ENCODE measurements at regions not wholly inside any gene's neighbourhood (a gene's known extent, or its start where the extent isn't known, plus 50 kb on each side); places are given as distances from the start of the nearest gene placed in this dataset.

DNA sequence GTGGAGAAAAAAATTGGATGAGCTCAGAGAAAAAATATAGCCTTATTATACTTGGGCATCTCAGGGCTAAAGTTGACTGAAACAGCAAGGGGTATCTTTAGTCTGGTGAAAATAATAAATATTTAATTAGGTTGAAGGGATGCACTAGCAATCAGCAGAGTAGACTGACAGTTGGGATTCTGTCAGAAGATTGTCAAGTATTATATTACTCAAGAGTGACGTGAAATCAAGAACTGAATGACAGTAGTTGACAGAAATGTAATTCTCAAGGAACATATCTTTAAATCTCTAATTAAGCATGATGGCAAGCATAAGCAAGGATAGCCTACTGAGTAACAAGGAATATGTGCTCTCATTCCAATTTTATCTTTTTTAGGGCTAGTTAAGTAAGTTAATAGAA, 1301.1 kb downstream of the DSC3 start:
- TF ChIP-seq MYC (IDR thresholded peaks at IDR 0.05; ENCODE audit: borderline replicate concordance, low read length): no peak
- no peak for TF ChIP-seq CEBPB (IDR thresholded peaks at IDR 0.05)
- TF ChIP-seq CBX8 (IDR thresholded peaks at IDR 0.05): no peak
- no peak for TF ChIP-seq NR3C1 (IDR thresholded peaks at IDR 0.05)
- no peak for TF ChIP-seq HEYL (CRISPR knock-in tag; IDR thresholded peaks at IDR 0.05)
- no peak for TF ChIP-seq FOSL2 (IDR thresholded peaks at IDR 0.05)
- no peak for TF ChIP-seq FOSL2 (CRISPR knock-in tag; IDR thresholded peaks at IDR 0.05)
- TF ChIP-seq EHF (CRISPR knock-in tag; IDR thresholded peaks at IDR 0.05): no peak
- no peak for TF ChIP-seq CBX2 (IDR thresholded peaks at IDR 0.05; ENCODE audit: borderline replicate concordance, low read depth)
- Histone ChIP-seq H3K27ac (no peak overlapping the region), H3K4me2 (no peak overlapping the region), H3K9me3 (no peaks in the 10 kb centered on the region), H3K4me1 (no peaks in the 10 kb centered on the region), H3K4me3 (no peak overlapping the region)
- FAIRE-seq (no peak), DNase-seq (ENCODE audit: low read depth in 1 of 2, low spot score in 1 of 2) (no peak), ATAC-seq (no peak)
- ChIA-PET POLR2A (no interaction called here), CTCF (no interaction called here)
- 30% methylated on average over 1 of the region's 1 CpG for WGBS (ENCODE audit: missing lambda C conversion rate)

DNA sequence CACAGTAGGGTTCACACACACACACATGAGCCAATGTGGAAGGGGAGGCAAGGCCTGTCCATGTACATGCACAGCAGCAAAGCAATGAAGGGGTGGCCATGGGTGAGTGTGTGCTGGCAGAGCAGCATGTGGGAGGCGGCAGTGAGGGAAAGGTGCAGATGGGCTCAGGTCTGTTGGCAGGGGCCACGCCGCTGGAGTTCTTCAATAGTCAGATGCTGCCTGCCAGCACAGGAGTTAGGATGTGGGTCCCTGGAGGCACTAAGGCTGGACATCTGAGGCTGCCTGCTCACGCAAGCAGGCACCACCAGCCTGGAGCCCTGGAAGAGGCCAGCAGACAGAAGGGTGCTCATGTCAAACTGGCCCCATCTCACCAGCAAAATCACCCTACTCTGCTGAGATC, 1304.9 kb downstream of the DSC3 start:
- 40% methylated on average over 1 of the region's 4 CpGs for WGBS (ENCODE audit: missing lambda C conversion rate)

GRCh38 chr18:29737190-29737589, 1305.4 kb downstream of the DSC3 start:
- FAIRE-seq: no peak
- Histone ChIP-seq H3K4me1 (no peaks in the 10 kb centered on the region), H3K9me3 (no peaks in the 10 kb centered on the region), H3K27ac (no peak overlapping the region), H3K4me2 (no peak overlapping the region), H3K4me3 (no peak overlapping the region)
- TF ChIP-seq HOXA7 (CRISPR knock-in tag; IDR thresholded peaks at IDR 0.05) (no peak), HEYL (CRISPR knock-in tag; IDR thresholded peaks at IDR 0.05) (no peak), GATA3 (IDR thresholded peaks at IDR 0.05; ENCODE audit: borderline replicate concordance) (no peak), RFX5 (IDR thresholded peaks at IDR 0.05) (no peak), ELK1 (IDR thresholded peaks at IDR 0.05; ENCODE audit: low read depth, low read length) (no peak), POLR2A (IDR thresholded peaks at IDR 0.05; ENCODE audit: low read length) (no peak), TFCP2L1 (CRISPR knock-in tag; IDR thresholded peaks at IDR 0.05) (no peak), RNF2 (IDR thresholded peaks at IDR 0.05; ENCODE audit: borderline replicate concordance, low read depth) (no peak), KDM1A (IDR thresholded peaks at IDR 0.05; ENCODE audit: low read depth) (no peak), TP53 (CRISPR knock-in tag; IDR thresholded peaks at IDR 0.05) (no peak), CBX2 (IDR thresholded peaks at IDR 0.05; ENCODE audit: borderline replicate concordance, low read depth) (no peak)
- TF ChIP-seq, protein P1, sequence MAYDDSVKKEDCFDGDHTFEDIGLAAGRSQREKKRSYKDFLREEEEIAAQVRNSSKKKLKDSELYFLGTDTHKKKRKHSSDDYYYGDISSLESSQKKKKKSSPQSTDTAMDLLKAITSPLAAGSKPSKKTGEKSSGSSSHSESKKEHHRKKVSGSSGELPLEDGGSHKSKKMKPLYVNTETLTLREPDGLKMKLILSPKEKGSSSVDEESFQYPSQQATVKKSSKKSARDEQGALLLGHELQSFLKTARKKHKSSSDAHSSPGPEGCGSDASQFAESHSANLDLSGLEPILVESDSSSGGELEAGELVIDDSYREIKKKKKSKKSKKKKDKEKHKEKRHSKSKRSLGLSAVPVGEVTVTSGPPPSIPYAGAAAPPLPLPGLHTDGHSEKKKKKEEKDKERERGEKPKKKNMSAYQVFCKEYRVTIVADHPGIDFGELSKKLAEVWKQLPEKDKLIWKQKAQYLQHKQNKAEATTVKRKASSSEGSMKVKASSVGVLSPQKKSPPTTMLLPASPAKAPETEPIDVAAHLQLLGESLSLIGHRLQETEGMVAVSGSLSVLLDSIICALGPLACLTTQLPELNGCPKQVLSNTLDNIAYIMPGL (CRISPR knock-in tag; IDR thresholded peaks at IDR 0.05; ENCODE audit: borderline replicate concordance): no peak
- no peak for ATAC-seq
- WGBS (ENCODE audit: missing lambda C conversion rate): no CpG with 5 or more reads among the region's 3 CpGs
- ChIA-PET POLR2A (no interaction called here), CTCF (no interaction called here)
- DNase-seq (ENCODE audit: low read depth in 1 of 2, low spot score in 1 of 2): no peak

More for the DNA sequence above, 1304.9 kb downstream of the DSC3 start:
- no peaks in the 10 kb centered on the region for H3K4me1 ChIP-seq
- H3K27ac ChIP-seq: no peak overlapping the region
- no peak for FAIRE-seq
- POLR2A ChIA-PET: no interaction called here
- no peak for TF ChIP-seq PHF8 (IDR thresholded peaks at IDR 0.05; ENCODE audit: borderline replicate concordance, low read depth)
- TF ChIP-seq, protein P2, sequence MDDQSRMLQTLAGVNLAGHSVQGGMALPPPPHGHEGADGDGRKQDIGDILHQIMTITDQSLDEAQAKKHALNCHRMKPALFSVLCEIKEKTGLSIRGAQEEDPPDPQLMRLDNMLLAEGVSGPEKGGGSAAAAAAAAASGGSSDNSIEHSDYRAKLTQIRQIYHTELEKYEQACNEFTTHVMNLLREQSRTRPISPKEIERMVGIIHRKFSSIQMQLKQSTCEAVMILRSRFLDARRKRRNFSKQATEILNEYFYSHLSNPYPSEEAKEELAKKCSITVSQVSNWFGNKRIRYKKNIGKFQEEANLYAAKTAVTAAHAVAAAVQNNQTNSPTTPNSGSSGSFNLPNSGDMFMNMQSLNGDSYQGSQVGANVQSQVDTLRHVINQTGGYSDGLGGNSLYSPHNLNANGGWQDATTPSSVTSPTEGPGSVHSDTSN (IDR thresholded peaks at IDR 0.05): no peak
- TF ChIP-seq EHMT2 (IDR thresholded peaks at IDR 0.05; ENCODE audit: low read depth): no peak
- no peak for TF ChIP-seq HOXA7 (CRISPR knock-in tag; IDR thresholded peaks at IDR 0.05)
- no peak for TF ChIP-seq KDM1A (IDR thresholded peaks at IDR 0.05; ENCODE audit: low read depth)
- TF ChIP-seq, protein P3, sequence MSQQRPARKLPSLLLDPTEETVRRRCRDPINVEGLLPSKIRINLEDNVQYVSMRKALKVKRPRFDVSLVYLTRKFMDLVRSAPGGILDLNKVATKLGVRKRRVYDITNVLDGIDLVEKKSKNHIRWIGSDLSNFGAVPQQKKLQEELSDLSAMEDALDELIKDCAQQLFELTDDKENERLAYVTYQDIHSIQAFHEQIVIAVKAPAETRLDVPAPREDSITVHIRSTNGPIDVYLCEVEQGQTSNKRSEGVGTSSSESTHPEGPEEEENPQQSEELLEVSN (IDR thresholded peaks at IDR 0.05; ENCODE audit: borderline replicate concordance, low read depth): no peak
- no peak for TF ChIP-seq ZFP36 (IDR thresholded peaks at IDR 0.05; ENCODE audit: borderline replicate concordance, partially characterized antibody)
- no peak for TF ChIP-seq MYC (IDR thresholded peaks at IDR 0.05; ENCODE audit: borderline replicate concordance, low read length)
- TF ChIP-seq POLR2A (IDR thresholded peaks at IDR 0.05; ENCODE audit: low read length): no peak
- no peak for TF ChIP-seq HOXB13 (CRISPR knock-in tag; IDR thresholded peaks at IDR 0.05; ENCODE audit: low read depth)
- no peak for TF ChIP-seq TP53 (CRISPR knock-in tag; IDR thresholded peaks at IDR 0.05)
- no peak for TF ChIP-seq CHD2 (IDR thresholded peaks at IDR 0.05; ENCODE audit: low read length, partially characterized antibody)
- TF ChIP-seq USF2 (IDR thresholded peaks at IDR 0.05): no peak
- no peak for TF ChIP-seq CBX2 (IDR thresholded peaks at IDR 0.05; ENCODE audit: borderline replicate concordance, low read depth)
- TF ChIP-seq NPAS2 (CRISPR knock-in tag; IDR thresholded peaks at IDR 0.05; ENCODE audit: borderline replicate concordance): no peak
- TF ChIP-seq FOSB (CRISPR knock-in tag; IDR thresholded peaks at IDR 0.05): no peak
- TF ChIP-seq FOXS1 (CRISPR knock-in tag; IDR thresholded peaks at IDR 0.05): no peak
- CTCF ChIA-PET: no interaction called here
- H3K4me2 ChIP-seq: no peak overlapping the region
- H3K9me3 ChIP-seq: no peaks in the 10 kb centered on the region
- H3K4me3 ChIP-seq: no peak overlapping the region
- DNase-seq (ENCODE audit: low read depth in 1 of 2, low spot score in 1 of 2): no peak
- no peak for ATAC-seq
